Activated naive CD4-positive, alpha-beta T cell treated with Interleukin-2 at 50 U/mL for 16 hours (primary cell): ENCODE measurements at regions not wholly inside any gene's neighbourhood (a gene's known extent, or its start where the extent isn't known, plus 50 kb on each side); places are given as distances from the start of the nearest gene placed in this dataset.

Experiments
- DNase-seq: peaks from one replicate; pipeline ENCODE4 v3.0.0-alpha.2; 2020

DNA sequence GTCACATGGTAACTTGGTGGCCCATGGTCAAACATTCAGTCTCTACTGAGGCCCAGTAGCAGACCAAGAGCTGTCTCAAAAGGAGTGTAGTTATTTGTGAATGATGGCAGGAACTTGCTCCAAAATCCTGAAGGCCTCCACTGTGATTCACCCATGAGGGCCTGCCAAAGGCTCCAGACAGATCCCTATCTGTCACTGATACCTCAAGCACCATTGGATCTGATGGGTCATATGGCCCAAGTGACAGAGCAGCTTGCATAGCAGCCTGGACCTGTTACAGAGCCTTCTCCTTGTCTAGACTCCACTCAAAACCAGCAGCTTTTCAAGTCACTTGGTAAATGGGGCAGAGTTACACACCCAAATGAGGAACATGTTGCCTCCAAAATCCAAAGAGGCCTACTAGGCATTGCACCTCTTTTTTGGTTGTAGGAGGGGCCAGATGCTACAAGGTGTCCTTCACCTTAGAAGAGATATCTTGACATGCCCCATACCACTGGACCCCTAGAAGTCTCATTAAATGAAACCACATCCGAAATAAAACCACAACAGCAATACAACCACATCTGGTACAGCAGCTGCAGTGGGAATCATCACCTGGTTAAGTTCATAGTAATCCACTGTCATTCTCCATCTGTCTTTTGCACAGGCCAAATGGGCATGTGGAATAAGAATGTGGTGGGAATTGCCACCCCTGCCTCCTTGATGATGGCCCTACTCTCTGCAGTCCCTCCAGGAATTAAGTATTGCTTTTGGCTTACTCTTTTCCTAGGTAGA lies 150.4 kb upstream of the MAX start:
- DNase-seq: no peak

DNA sequence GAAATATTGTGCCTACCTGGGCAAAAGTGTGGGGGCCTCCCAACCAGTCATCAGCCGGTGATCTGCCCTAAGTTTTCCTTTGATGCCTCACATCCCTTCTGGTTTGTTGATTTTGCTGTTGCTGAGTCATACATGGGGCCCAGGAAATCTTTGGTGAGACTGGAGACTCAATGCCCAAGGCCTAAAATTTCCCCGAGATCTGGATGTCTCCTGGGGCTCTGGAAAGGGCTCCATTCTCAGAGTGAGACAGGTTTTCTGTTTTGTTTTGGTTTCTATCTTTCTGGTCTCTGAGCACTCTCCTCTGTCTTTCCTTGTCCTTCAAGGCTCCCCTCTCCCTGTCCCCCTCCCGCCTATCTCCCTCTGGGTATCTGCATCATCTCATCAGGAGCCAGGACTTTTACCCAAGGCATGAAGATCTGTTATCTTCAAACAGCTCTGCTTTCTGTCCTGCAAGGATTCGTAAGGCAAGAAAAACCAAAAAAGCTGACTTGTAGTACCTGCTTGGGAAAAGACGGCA lies 152.8 kb upstream of the MAX start:
- DNase-seq: no peak

DNA sequence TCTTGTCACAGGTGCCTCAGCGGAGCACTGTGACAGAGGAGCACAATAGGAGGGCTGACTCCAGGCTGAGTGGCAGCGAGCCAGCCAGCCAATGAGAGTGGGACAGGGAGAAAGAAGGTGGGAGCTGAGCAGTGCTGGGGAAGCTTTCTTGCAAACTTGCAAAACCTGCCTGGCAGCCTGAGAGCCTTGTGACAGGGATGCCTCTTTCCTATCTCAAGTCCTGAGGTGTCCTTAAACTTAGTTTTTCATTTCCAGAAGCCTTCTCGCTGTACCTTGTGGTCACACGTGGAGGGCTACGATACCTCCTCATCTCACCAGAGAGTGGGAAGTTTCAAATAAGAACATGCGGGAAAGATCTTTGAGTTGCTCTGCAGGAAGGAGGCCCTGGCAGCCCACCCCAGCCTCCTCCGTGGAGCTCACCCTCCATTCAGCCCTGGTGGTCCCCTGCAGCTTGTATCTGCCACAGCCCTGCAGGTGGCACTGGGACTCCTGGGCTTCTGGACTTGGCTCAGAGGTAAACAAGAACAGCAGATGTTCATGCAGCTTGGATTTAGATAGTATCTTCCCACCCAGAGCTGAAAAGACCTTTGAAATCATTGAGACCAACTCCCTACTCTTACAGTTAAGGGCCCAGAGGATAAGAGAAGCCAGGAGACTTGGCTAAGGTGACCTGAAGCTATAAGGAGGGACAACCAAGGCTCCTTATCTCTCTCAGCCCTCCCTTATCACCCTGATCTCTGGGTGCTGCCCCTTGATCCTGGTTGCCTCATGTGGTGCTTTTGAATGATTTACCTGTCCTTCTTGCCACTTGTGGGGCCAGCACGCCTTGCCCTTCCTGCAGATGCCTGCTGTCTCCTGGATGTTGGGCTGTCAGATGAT lies 153.5 kb upstream of the MAX start:
- no peak for DNase-seq

DNA sequence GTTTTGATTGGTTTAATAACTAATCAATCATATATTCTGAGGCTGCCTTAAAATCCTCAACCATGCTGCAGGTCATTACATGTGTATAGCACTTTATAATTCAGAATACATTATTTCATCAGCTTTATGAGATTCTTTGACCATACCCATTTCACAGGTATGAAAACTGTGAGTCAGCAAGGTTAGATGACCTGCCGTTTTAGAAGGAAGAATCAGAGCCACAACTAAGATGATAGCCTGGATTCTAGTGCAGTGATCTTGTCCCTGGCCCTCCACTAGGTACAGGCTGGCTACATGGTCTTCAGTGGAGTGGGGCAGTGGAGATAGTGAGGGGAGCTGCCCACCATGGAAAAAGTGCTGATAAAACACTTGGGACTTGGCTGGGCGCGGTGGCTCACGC lies 154.4 kb upstream of the MAX start:
- DNase-seq: no peak

DNA sequence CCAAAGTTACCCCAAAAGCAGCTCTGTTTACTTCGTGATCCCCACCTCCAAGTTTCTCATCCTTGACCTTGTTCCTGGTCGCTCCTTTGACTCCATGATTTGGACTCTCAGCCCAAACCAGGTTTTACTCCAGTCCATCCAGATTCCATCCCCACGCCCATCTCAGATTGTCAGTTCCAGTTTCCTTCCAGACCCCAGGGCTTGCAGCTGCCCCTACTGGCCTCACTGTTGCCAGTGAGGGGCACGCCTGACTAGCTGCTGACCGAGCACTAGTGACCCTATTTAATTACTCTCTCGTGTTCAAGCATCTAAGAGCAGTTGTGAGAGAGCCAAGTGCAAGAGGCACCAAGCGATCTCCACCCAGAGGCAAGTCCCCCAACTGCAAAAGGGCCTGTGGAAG lies 155.1 kb upstream of the FUT8 start:
- no peak for DNase-seq

DNA sequence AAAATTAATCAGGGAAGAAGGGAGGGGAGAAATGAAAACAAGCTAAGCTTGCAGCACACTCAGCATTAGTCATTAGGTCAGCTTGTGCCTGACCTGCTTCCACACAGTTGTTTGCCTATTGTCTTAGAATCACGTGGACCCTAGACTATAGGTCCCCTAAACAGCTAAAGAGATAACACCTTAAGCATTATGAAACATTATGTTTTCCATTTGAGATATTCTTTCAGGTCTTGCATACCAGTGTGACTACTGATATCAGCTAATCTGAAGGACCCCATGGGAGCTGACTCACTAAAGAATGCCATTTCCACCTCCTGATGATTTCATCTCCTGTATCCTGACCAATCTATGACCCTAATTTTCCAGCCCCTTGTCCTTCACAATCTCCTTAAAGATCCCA lies 154.1 kb upstream of the FUT8 start:
- DNase-seq: no peak

DNA sequence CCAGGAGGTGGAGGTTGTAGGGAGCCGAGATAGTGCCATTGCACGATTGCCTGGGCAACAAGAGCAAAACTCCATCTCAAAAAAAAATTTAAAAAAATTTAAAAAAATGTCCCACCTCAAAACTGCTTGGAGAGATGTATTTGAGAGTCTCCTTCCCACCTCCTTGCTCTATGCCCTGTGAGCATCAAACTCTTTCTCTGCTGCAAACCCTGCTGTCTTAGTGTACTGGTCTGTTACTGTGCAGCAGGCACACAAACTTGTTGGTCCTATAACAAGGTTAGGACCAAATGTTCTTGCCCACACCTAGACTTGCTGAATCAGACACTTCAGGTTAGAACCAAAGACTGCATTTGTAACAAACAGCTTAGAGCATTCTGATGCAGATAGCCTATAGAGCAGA lies 153.5 kb upstream of the FUT8 start:
- DNase-seq: no peak

DNA sequence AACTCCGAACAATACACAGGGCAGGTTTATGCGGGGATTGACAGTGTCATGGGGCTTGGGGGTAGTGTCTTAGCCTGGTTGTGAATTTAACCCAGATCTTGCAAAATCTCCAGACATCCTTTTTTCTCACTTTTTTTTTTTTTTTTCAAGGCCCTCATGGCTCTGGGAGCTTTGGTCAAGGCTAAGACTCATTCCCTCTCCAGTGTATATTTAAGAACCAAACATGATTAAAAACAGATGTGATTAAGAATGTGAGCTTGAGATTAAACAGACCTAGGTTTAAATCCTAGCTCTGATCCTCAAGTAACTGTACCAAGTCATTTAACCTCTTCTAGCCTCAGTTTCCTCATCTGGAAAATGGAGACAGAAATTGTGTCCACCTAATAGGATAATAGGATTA lies 151.7 kb upstream of the FUT8 start:
- no peak for DNase-seq

DNA sequence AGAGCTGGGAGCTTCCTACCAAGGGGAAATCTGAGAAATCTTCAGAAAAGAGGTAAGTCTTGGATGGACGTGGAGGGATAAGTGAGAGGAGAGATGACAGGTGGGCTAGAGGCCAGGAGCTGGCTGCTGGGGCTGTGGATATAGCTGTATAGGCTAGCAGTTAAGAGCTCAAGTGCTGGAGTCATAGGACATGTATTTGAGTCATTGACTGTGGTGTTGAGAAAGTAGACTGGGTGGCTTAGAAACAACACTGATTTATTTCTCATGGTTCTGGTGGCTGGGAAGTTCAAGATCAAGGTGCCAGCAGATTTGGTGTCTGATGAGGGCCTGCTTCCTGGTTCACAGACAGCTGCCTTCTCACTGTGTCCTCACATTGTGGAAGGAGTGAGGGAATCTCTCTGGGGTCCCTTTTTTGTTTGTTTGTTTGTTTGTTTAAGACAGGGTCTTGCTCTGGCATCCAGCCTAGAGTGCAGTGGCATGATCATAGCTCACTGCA lies 151.1 kb upstream of the FUT8 start:
- no peak for DNase-seq

DNA sequence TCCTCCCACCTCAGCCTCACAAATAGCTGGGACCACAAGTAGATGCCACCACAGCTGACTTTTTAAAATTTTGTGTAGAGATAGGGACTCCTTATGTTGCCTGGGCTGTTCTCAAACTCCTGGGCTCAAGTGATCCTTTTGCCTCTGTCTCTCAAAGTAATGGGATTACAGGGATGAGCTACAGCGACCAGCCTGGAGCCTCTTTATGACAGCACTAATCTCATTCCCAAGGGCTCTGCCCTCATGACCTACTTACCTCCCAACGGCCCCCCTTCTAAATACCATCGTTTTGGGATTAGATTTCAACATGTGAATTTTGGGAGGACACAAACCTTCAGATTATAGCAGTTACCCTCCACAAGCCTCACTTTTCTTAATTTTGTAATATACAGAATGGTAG lies 150.6 kb upstream of the FUT8 start:
- DNase-seq: no peak

DNA sequence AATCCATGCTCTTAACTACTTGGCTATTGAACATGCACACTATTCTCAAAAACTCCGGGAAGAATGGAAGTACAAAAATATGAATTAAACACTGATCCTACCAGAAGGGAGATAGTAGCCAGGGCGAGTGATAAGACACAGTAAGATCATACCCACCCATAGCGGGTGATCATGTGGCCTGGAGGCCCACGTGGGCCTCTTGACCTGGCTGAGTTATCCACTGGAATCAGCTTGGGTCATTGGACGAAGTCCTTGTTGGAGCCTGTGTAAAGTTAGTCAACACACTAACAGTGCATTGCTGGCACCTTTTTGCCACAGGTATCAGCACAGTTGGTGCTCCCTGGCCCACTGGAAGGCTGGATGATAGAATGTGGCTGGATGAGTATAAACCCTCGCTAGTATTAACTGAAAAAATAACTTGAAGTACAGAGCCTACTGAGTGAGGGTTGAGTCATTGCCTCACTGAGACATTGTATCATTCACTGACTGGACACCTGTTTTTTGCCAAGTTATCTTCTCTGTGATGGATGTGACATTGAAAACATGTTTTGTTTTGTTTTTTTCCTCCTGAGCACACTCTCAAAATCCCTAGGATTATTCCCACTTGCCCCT lies 149.2 kb upstream of the FUT8 start:
- DNase-seq: no peak

DNA sequence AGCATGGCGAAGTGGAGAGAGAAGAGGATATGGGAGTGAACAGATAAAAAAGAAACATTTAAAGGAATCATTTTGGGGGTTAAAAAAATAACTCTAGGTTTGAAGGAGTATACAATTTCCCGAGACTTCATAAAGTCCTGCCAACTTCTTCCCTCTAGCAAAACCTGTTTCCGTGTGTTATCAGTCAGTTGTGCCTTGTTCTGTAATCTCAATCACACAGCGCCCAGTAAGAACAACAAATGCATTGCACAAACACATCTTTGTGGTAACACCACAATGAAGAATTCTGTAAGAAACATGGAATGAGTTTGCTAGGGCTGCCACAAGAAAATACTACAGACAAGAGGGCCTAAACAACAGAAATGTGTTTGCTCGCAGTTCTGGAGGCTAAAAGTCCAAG lies 144.7 kb upstream of the FUT8 start:
- no peak for DNase-seq

DNA sequence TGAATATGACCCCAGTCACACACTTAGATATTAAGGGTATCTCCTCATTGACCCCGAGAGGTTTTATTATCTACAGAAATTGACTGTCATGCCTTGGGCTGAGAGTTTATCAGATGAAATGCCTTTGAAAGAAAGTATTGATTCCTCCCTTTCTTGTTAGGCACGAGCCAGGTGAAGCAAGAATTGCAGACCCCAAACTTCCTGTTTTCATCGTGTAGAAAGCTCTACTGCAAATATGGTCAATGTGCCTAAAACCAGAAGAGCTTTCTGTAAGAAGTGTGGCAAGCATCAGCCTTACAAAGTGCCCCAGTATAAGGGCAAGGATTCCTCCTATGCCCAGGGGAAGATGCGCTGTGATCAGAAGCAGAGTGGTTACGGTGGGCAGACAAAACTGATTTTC lies 143.9 kb upstream of the FUT8 start:
- DNase-seq: no peak

DNA sequence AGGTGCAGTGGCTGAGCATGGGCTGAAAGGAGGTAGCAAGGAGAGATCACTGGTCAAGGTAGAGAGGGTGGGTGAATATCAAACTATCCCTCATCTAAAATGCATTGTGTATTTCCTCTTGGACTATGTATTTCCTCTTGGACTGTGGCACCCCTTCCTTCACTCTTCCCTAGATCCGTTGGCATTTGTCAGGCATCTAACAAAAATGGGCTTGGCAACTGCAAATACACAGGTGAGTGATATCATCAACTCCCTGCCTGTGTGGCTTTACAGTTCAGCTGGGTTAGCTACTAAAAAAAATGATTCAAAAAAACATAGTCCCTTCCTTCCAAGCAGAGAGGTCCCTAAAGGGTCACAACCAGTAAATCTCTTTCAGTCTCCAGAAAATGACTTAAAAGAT lies 142.8 kb upstream of the FUT8 start:
- no peak for DNase-seq

DNA sequence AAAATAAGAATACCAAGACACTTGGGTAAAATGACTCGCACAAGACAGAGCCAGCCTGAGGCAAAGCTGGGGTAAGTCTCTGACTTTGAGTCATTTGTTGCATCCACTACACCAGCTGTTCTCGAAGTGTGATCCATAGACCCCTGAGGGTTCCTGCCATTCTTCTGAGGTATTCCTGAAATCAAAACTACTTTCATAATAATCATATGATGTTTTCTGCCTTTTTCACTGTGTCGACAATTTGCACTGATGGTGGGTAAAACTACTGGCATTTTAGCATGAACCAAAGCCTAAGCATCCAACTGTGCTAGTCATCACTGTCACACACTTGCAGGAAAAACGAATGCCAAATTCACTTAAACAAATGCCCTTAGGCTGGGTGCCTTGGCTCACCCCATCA lies 135.5 kb upstream of the FUT8 start:
- no peak for DNase-seq

DNA sequence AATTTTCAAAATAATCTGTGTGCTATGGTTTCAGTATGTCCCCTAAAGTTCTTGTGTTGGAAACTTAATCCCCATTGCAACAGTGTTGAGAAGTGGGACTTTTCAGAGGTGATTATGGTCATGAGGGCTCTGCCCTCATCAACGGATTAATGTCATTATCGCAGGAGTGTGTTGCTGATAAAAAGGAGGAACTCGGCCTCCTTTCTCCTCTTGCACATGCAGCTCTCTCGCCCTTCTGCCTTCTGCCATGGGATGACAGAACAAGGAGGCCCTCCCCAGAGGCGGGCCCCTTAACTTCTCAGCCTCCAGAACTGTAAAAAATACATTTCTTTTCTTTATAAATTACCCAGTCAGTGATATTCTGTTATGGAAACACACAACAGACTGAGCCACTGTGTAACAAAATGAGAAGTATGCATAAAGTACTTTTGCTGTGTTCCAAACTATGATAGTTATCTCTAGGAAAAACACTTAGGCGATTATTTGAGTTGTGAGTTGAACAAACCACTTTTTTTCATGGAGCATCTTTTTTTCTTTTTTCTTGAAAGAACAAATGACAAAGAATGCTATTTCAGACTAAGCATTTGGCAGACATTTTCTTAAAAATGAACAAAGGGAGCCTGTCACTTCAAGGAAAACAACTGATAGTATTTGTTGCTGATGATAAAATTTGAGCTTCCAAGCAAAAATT lies 134.8 kb upstream of the FUT8 start:
- DNase-seq: no peak

DNA sequence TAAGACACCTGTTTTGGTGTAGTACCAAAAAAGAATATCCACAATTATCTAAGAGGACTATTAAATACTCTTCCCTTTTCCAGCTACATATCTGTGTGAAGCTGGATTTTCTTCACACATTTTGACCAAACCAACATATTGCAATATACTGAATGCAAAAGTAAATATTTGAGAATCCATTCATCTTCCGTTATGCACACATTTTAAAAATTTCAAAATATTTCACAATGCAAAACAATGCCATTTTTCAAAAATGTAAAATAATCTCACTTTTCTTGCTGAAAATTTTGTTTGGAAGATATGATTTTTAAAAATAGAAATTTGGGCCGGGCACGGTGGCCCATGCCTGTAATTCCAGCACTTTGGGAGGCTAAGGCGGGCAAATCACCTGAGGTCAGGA lies 133.9 kb upstream of the FUT8 start:
- no peak for DNase-seq

DNA sequence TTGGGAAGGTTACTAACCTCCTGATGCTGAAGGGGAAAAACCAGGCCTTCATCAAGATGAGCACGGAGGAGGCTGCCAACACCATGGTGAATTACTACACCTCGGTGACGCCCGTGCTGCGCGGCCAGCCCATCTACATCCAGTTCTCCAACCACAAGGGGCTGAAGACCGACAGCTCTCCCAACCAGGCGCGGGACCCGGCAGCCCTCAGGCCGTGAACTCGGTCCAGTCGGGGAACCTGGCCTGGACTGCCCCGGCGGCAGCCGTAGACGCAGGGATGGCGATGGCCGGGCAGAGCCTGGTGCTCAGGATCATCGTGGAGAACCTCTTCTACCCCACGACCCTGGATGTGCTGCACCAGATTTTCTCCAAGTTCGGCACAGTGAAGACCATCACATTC lies 133.0 kb upstream of the FUT8 start:
- DNase-seq: no peak

DNA sequence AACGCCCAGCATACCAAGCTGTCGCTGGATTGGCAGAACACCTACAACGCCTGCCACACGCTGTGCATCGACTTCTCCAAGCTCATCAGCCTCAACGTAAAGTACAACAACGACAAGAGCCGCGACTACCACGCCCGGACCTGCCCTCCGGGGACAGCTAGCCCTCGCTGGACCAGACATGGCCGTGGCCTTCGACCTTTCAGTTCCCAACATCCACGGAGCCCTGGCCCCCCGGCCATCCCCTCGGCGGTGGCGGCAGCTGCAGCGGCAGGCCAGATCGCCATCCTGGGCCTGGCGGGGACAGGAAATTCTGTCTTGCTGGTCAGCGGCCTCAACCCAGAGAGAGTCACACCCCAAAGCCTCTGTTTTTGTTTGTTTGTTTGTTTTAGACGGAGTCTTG lies 132.6 kb upstream of the FUT8 start:
- DNase-seq: no peak

DNA sequence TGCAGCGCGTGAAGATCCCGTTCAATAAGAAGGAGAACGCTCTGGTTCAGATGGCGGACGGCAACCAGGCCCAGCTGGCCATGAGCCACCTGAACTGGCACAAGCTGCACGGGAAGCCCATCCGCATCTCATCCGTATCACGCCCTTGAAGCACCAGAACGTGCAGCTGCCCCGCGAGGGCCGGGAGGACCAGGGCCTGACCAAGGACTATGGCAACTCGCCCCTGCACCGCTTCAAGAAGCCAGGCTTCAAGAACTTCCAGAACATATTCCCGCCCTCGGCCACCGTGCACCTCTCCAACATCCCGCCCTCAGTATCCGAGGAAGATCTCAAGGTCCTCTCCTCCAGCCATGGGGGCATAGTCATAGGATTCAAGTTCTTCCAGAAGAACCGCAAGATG lies 131.9 kb upstream of the FUT8 start:
- no peak for DNase-seq

DNA sequence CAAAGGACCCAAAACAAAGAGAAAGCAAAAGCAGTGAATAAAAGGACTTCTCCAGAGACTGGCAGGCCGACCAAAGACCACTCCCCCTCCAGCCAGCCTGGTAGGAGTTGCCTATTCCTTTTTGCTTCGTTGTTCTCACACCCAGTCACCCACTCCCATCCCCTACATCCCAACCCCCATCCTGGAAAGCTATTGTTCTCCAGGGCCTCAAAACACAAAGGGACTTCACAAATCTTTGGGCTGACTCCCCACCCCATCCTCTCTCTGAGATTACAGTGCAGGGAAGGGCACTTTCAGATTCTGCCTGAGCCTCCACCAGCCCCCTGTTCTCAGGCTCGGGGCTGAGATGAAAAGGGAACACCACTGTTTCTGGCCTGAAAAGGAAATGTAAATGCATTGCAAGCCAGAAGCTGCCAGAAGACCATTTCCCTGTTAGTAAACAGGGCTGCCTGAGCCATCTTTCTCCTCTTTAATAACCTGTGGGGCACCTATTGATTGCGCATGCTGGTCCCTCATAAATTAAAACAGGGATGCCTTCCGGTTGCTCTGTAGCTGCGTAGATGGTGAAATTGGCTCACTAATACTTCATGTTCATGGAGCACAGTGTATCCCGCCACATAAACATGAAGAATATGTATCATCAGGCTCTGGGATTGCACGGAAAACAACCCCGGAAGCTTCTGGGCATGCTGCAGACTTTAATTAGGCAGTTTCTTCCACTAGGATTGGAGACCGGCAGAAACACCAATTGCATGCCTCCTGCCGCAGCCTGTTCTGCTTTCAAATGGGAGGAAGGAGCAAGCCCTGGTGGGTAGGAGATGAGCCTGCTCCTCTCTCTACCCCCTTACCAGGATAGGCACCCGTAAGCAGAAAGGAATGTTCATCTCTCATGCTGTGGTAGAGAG lies 130.3 kb upstream of the FUT8 start:
- no peak for DNase-seq

DNA sequence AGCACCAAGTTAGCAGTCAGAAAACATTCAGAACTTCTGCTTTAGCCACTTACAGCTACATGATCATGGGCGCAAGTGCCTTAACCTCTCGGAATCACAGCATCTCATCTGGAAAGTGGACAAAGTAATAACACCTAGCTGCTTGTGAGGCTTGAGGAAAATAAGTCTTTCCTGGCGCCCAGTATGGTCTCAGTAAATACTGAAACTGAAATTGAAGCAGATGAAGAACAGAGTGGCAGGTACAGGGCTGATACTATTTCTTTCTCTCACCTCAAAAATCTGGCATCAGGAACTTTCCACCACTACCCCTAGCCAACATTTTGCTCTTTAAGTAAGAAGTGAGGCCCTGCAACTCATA lies 129.7 kb upstream of the FUT8 start:
- no peak for DNase-seq
